GM12875 (cell line): ENCODE measurements at regions not wholly inside any gene's neighbourhood (a gene's known extent, or its start where the extent isn't known, plus 50 kb on each side); places are given as distances from the start of the nearest gene placed in this dataset.

ENCODE experiments used
- H3K4me3 ChIP-seq: one replicate; pipeline ENCODE4 v1.5.1; 2011; ENCODE audit warnings: low read depth, low read length, control low read depth
- TF ChIP-seq, protein P1 (sequence below): IDR thresholded peaks from 2 replicates; pipeline ENCODE4 v1.5.1; 2011; ENCODE audit warnings: low read depth, mild to moderate bottlenecking, control low read depth, inconsistent platforms, low read length, moderate library complexity, borderline replicate concordance; ENCODE audit not compliant: insufficient read depth

DNA sequence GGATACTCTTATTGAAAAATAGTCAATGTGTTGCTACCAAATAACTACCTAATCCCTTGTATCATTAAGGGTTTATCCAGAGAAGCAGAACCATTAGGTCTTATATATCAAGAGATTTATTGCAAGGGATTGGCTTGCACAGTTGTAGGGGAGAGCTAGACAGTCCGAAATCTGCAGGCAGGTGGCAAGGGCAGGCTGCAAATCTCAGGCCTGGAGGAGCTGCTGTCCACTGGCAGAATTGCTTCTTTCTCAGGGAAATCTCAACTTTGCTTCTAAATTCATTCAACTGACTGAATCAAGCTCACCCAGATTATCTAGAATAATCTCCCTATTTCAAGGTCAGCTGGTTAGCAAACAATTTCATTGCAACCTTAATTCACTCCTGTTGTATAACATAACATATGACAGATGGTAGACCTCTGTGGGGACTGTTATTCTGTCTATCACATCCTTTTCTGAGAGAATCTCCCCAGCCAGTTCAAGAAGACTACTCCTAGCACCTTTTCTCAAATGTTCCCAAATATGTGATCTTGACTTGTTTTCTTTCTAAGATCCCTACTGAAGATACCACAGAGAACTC, 194.2 kb downstream of the NHLRC3 start:
- TF ChIP-seq, protein P1, sequence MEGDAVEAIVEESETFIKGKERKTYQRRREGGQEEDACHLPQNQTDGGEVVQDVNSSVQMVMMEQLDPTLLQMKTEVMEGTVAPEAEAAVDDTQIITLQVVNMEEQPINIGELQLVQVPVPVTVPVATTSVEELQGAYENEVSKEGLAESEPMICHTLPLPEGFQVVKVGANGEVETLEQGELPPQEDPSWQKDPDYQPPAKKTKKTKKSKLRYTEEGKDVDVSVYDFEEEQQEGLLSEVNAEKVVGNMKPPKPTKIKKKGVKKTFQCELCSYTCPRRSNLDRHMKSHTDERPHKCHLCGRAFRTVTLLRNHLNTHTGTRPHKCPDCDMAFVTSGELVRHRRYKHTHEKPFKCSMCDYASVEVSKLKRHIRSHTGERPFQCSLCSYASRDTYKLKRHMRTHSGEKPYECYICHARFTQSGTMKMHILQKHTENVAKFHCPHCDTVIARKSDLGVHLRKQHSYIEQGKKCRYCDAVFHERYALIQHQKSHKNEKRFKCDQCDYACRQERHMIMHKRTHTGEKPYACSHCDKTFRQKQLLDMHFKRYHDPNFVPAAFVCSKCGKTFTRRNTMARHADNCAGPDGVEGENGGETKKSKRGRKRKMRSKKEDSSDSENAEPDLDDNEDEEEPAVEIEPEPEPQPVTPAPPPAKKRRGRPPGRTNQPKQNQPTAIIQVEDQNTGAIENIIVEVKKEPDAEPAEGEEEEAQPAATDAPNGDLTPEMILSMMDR: no peak
- H3K4me3 ChIP-seq: no peak overlapping the region

DNA sequence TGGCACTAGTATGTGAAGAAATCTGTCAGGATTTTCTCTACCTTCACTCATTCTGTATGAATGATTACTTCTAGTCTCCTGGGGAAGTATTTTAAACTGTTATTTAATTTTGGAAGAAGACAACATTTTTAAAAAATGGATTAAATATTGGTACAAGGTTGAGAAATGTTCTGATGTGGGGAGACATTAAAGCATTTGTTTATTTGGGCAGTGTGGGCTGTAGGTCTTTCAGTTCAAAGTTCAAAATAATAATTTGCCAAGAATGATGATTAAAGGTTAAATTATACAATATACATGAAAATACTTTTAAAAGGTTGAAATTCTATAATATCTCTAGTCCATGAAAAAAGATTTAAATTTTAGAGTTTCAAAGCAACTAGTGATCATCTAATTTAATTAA, 194.7 kb downstream of the NHLRC3 start:
- H3K4me3 ChIP-seq: no peak overlapping the region
- TF ChIP-seq, protein P1: no peak

DNA sequence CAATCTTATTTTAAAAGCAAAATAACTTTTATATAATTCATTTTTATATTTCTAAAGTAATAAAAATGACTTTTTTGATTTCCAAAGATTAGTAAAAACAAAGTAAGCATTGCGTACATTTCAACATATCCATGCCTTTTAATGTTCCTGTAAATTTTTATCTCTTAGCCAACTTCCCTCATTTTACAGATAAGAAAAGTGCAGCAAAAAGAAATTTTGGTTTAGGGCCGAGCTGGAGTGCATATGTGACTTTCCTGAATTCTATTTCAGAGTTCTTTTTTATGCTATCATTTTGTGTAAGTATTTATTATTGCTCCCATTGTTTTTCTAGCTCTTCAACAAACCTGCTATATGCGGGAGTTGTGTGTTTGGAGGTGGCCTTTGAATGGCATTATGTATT, 195.3 kb downstream of the NHLRC3 start:
- TF ChIP-seq, protein P1: no peak
- H3K4me3 ChIP-seq: no peak overlapping the region

DNA sequence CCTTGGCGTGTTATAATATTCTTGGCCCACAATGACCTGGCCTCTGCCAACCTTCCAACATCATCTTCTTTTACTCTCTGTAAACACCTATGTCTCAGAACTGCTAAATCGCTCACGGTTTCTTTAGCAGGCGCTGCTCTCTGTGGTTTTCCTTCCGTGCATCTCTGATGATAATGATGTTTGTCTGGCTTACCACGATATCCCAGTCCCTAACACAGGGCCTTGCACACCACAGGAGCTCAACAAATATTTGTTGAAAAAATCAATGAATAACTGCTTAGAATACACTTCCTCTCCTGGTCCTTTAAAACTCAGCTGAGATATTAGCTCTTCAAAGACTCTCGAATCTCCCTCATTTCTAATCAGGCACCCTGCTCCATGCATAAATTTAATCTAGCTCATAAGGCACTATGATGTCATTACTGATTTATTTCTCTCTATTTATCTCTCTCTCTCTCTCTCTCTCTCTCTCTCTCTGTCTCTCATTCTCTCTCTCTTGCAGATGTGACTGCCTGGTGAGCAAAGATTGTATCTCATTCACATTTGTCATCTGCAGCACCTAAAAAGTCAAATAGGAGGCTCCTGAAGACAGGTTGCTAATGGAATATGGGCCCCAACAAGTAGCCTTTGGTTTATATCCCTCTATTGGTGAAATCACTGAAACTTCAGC, 206.4 kb downstream of the NHLRC3 start:
- no peak overlapping the region for H3K4me3 ChIP-seq
- TF ChIP-seq, protein P1: no peak

DNA sequence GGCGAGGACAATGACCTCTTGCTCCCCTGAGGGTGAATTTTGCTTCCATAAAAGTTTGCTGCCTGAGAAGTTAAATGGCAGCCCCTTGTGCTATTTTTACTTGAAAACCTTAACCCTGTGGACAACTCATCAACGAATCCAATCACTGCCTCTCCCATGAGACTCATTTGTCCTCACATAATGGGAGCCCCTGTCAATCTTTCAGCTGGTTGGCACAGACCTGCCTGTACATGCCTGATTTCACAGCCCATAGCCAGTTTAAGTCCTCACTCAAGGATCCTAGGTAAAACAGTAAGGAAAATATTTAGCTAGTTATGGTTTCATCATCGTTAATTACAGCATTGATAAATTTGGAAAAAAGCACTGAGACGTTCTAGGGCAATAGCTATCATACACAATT, 207.4 kb downstream of the NHLRC3 start:
- TF ChIP-seq, protein P1: no peak
- H3K4me3 ChIP-seq: no peak overlapping the region

DNA sequence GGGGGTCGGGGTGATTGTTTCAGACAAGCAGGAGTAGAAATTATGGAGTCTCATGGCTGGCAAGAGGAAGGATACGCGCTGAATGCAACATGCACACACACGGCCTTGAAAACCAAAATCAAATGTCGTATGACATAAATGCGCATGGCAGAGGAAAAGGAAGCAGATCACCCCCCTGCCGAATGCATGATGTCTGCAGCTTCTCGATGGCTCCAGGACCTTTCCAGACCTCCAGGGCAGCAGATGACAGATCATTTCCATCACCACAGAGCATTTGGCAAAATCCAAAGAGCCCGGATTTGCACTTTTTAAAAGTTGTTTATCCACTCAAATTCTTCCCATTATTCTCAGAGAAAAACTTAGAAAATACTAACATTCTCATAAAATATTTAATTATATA, 211.7 kb downstream of the NHLRC3 start:
- H3K4me3 ChIP-seq: no peak overlapping the region
- TF ChIP-seq, protein P1: no peak

DNA sequence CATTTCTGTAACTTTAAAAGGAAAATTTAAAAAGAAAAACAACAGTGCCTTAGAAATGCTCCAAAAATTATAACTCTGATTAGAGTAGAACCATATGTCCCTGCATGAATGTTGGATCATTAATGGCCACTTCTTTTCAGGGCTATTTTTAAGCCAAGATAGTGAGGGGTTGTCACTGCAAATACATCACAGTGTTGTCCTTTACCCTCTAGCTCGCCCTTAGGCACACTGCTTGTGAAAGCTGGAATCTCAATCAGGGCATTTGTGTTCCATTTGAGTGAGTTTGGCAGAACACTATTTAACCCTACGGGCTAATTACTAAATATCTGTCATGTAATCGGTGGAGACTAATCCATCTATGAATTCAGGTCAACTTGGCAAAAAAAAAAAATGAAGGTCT, 212.2 kb downstream of the NHLRC3 start:
- TF ChIP-seq, protein P1: no peak
- H3K4me3 ChIP-seq: no peak overlapping the region
